Testis (tissue), 2 donors: ENCODE measurements at regions not wholly inside any gene's neighbourhood (a gene's known extent, or its start where the extent isn't known, plus 50 kb on each side); places are given as distances from the start of the nearest gene placed in this dataset.
A peak's percentile ranks its signal among the peaks of the same experiment; 100 is the strongest.

Experiments
- DNase-seq: peaks from one replicate; pipeline ENCODE4 v3.0.0-alpha.2; 2019
- H3K27ac ChIP-seq, 2 donors: fragments of 200-600 bp; sonication (generic); one replicate each; pipeline ENCODE4 v1.5.1; 2019
- H3K27me3 ChIP-seq: fragments of 200-600 bp; sonication (generic); one replicate; pipeline ENCODE4 v1.5.1; 2019
- H3K36me3 ChIP-seq: fragments of 200-600 bp; sonication (generic); one replicate; pipeline ENCODE4 v1.5.1; 2017; ENCODE audit warnings: low read depth; ENCODE audit errors: missing control alignments
- H3K4me1 ChIP-seq: fragments of 200-600 bp; sonication (generic); one replicate; pipeline ENCODE4 v1.5.1; 2019
- H3K4me3 ChIP-seq, 2 donors: fragments of 200-600 bp; sonication (generic); one replicate each; pipeline ENCODE4 v1.5.1; 2017 to 2019
- H3K9me3 ChIP-seq: fragments of 200-600 bp; sonication (generic); one replicate; pipeline ENCODE4 v1.5.1; 2017
- CTCF ChIP-seq, 3 experiments: fragments of 450-650 bp in 2 of 3; fragments of 200-600 bp in 1 of 3; sonication (generic) in 1 of 3; IDR thresholded peaks; one replicate each; pipeline ENCODE4 v1.5.1; 2016 to 2019; ENCODE audit warnings: antibody characterized with exemption in 3 of 3, mild to moderate bottlenecking in 2 of 3, moderate library complexity in 1 of 3
- POLR2A ChIP-seq: fragments of 450-650 bp; IDR thresholded peaks from one replicate; pipeline ENCODE4 v1.6.1; 2017; ENCODE audit warnings: antibody characterized with exemption, mild to moderate bottlenecking, moderate library complexity
- WGBS, 2 donors: methylation state at CpG; one replicate each; pipeline ENCODE4 v1.1.5; 2018; 5-methylcytosine and 5-hydroxymethylcytosine counted together
- intact Hi-C: fragments of 100-400 bp; cut with DNase I; formaldehyde crosslinking; loops from one replicate; pipeline ENCODE4 v1.15.1; 2023; ENCODE audit warnings: low total_unique reads

DNA sequence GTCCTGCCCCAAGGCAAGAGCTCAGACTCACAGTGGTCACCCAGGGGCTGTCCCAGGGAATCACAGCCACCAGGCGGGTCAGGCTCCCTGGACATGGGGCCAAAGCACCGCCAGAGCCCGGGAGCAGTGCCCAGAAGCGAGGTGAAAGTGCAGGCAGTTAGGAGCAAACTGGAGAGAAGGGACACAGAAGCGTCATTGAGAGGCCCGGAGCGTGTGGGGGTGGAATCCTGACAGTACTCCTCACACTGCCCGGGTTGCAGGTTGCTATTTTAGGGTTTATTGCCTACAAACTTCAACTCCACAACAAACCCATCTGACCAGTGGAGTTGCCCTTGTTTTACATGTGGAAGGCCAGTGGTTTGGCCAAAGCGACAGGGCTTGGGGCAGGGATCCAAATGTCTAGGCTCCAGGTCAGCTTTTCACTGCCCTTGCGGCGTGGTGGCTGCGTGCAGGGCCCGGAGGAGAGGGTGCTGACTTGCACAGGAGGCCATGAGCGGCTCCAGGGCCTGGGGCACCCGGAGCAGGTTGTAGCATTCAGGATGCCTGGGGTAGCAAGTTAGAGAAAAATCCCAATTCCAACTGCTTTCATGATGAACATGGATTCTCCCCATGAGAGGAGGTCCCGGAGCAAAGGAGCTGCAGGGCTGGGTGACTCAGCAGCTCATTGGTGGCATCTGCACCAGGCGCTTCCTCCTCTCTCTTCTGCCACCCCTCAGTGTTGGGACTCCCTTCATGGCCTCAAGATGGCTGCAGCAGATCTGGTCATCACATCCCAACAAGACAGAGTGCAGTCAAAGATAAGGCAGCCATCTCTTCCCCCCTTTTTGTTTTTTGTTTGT, 112.3 kb upstream of the NCOR2 start:
- Histone ChIP-seq H3K27me3 (no peaks in the 10 kb centered on the region), H3K36me3 (no peaks in the 10 kb centered on the region), H3K4me1 (peaks cover 57% of the 10 kb centered on the region), H3K27ac (peak overlapping the region; percentile 5 to 33), H3K4me3 (no peak overlapping the region), H3K9me3 (no peaks in the 10 kb centered on the region)
- intact Hi-C loops, result no loop called here
- DNase-seq, result peak; percentile 89
- WGBS, 2 donors, result 51 to 55% methylated on average over 16 to 17 of the region's 17 CpGs
- TF ChIP-seq POLR2A (no peak), CTCF (IDR thresholded peaks at IDR 0.05) (no peak)

- 47 to 55% methylated on average over 3 to 4 of the region's 4 CpGs for WGBS, 2 donors
- H3K4me3 ChIP-seq, result no peak overlapping the region
- peak overlapping the region; percentile 5 to 33 for H3K27ac ChIP-seq
- H3K4me1 ChIP-seq, result peaks cover 53% of the 10 kb centered on the region
- H3K9me3 ChIP-seq, result no peaks in the 10 kb centered on the region
- no peak for DNase-seq
- no peaks in the 10 kb centered on the region for H3K27me3 ChIP-seq
- intact Hi-C loops, result no loop called here
- H3K36me3 ChIP-seq, result no peaks in the 10 kb centered on the region
- TF ChIP-seq POLR2A (no peak), CTCF (IDR thresholded peaks at IDR 0.05) (no peak)
Observed at GRCh38 chr12:124679047-124679446, 111.6 kb upstream of the NCOR2 start.

DNA sequence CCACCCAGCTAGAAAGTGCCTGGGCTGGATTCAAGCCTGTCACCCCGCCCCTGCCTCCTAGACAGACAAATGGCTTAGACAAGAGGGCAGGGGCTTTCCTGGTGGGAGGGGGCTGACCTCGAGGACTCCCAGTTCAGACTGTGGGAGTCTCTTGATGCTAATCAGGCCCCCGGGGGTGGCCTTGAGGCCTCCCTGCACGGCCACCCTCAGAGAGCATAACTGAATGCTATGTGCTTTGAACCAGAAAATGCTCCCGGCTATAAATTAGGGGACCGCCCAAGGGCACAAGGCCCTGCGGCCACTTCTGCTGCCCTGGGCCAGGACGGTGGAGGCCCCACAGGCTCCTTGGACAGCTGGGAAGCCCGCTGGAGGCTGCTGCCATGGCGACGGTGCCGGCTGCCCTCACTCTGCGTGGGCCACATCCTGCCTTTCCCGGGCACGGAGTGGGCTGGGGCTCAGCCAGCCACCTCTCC, 111.0 kb upstream of the NCOR2 start:
- Histone ChIP-seq H3K36me3 (no peaks in the 10 kb centered on the region), H3K27me3 (no peaks in the 10 kb centered on the region), H3K27ac (peak overlapping the region in 1 of 2 donors; percentile 5), H3K4me3 (no peak overlapping the region), H3K9me3 (no peaks in the 10 kb centered on the region), H3K4me1 (peaks cover 51% of the 10 kb centered on the region)
- 26 to 41% methylated on average over 13 to 15 of the region's 15 CpGs for WGBS, 2 donors
- TF ChIP-seq POLR2A (no peak), CTCF (IDR thresholded peaks at IDR 0.05) (no peak)
- intact Hi-C loops, result no loop called here
- peak; percentile 67 for DNase-seq

- no peak overlapping the region for H3K4me3 ChIP-seq
- peaks cover 47% of the 10 kb centered on the region for H3K4me1 ChIP-seq
- no peaks in the 10 kb centered on the region for H3K27me3 ChIP-seq
- peak overlapping the region in 1 of 2 donors; percentile 5 for H3K27ac ChIP-seq
- no peaks in the 10 kb centered on the region for H3K9me3 ChIP-seq
- 87 to 90% methylated on average over 21 of the region's 21 CpGs for WGBS, 2 donors
- TF ChIP-seq CTCF (IDR thresholded peaks at IDR 0.05) (no peak), POLR2A (no peak)
- DNase-seq, result no peak
- intact Hi-C loops, result no loop called here
- no peaks in the 10 kb centered on the region for H3K36me3 ChIP-seq
Observed at GRCh38 chr12:124677552-124678356, 110.3 kb upstream of the NCOR2 start.
